ENCODE measurements at regions not wholly inside any gene's neighbourhood (a gene's known extent, or its start where the extent isn't known, plus 50 kb on each side); places are given as distances from the start of the nearest gene placed in this dataset.
A peak's percentile ranks its signal among the peaks of the same experiment; 100 is the strongest.

GRCh38 chr7:115417662-115418061, 495.8 kb downstream of the MDFIC start:
- TF ChIP-seq REST (tag by site-specific recombination; IDR thresholded peaks at IDR 0.05) (peak; percentile 85), ZNF777 (tag by site-specific recombination; IDR thresholded peaks at IDR 0.05; ENCODE audit: borderline replicate concordance) (no peak)
